ENCODE measurements at regions not wholly inside any gene's neighbourhood (a gene's known extent, or its start where the extent isn't known, plus 50 kb on each side); places are given as distances from the start of the nearest gene placed in this dataset.

DNA sequence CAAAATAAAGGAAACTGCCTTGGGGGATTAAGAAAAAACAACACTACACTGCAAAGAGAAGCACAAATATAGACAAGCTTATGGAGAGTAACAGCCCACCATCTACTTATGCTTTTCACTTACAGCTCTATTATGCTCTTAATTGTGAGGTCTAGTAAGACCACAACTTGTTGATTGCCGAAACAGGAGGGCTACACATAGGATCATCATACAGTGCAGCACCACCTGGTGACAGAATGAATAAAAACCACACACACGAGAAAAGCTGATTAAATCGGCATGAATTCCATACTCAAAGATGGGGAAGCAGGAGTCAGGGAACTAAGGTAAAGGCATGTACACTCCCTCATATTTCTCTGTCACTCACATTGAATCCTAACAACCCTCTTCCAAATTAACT lies 259.2 kb downstream of the IKZF2 start:
- Histone ChIP-seq H3K4me2 (ENCODE audit: insufficient read depth, insufficient read length, low read length) (no peak overlapping the region), H3K18ac (ENCODE audit: insufficient read length, low read depth, low read length) (no peak overlapping the region)

More for the DNA sequence above, 259.2 kb downstream of the IKZF2 start:
- H3K9ac ChIP-seq (ENCODE audit: extremely low read depth, insufficient read length, low read length), result no peak overlapping the region
- TF ChIP-seq, protein P1, sequence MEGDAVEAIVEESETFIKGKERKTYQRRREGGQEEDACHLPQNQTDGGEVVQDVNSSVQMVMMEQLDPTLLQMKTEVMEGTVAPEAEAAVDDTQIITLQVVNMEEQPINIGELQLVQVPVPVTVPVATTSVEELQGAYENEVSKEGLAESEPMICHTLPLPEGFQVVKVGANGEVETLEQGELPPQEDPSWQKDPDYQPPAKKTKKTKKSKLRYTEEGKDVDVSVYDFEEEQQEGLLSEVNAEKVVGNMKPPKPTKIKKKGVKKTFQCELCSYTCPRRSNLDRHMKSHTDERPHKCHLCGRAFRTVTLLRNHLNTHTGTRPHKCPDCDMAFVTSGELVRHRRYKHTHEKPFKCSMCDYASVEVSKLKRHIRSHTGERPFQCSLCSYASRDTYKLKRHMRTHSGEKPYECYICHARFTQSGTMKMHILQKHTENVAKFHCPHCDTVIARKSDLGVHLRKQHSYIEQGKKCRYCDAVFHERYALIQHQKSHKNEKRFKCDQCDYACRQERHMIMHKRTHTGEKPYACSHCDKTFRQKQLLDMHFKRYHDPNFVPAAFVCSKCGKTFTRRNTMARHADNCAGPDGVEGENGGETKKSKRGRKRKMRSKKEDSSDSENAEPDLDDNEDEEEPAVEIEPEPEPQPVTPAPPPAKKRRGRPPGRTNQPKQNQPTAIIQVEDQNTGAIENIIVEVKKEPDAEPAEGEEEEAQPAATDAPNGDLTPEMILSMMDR (conservative IDR thresholded peaks at IDR 0.05), result peak; percentile 56
- no peaks in the 10 kb centered on the region for H3K9me3 ChIP-seq (ENCODE audit: control insufficient read depth, low read depth, low read length)
- H4K20me1 ChIP-seq (ENCODE audit: control insufficient read depth, insufficient read depth, insufficient read length), result no peaks in the 10 kb centered on the region
- H3K79me2 ChIP-seq (ENCODE audit: insufficient read depth, low read length), result no peaks in the 10 kb centered on the region
- no peak overlapping the region for H2BK15ac ChIP-seq (ENCODE audit: low read depth, low read length)
- no peaks in the 10 kb centered on the region for H3K36me3 Mint-ChIP-seq (ENCODE audit: insufficient read depth in 1 of 3, low read depth in 3 of 3)
- H2BK120ac ChIP-seq (ENCODE audit: low read depth, low read length, poor library complexity, severe bottlenecking), result no peak overlapping the region
- no peak overlapping the region; a peak in 1 of 7 replicates for H3K27ac Mint-ChIP-seq
- no peak overlapping the region for H4K91ac ChIP-seq (ENCODE audit: insufficient read length, low read depth, low read length)
- H2AK5ac ChIP-seq (ENCODE audit: insufficient read length, low read length), result no peak overlapping the region
- H3K23me2 ChIP-seq (ENCODE audit: insufficient read length, low read depth, low read length, poor library complexity, severe bottlenecking), result no peaks in the 10 kb centered on the region
- no peak overlapping the region for H3K27ac ChIP-seq (ENCODE audit: insufficient read length, low read depth, low read length)
- no peaks in the 10 kb centered on the region for H3K4me1 ChIP-seq (ENCODE audit: insufficient read depth, low read length)
- H3K14ac ChIP-seq (ENCODE audit: insufficient read depth, low read length), result no peak overlapping the region
- no peak overlapping the region for H3K4me3 Mint-ChIP-seq
- no peak overlapping the region for H2BK5ac ChIP-seq (ENCODE audit: insufficient read length, low read length)
- no peak overlapping the region for H2BK20ac ChIP-seq (ENCODE audit: low read depth, low read length, poor library complexity, severe bottlenecking)
- H2BK12ac ChIP-seq (ENCODE audit: insufficient read length, low read depth, low read length), result no peak overlapping the region
- H3K27me3 Mint-ChIP-seq (ENCODE audit: low read depth), result no peaks in the 10 kb centered on the region
- H4K5ac ChIP-seq (ENCODE audit: insufficient read length, low read depth, low read length), result no peak overlapping the region
- no peak overlapping the region for H2AFZ ChIP-seq (ENCODE audit: low read length)
- H3K4me1 Mint-ChIP-seq, result peaks cover 0 to 10% of the 10 kb centered on the region in 2 experiments; a peak in 2 of 4 replicates
- H3K4ac ChIP-seq (ENCODE audit: low read depth, low read length), result no peak overlapping the region
- H3K56ac ChIP-seq (ENCODE audit: insufficient read length, low read depth, low read length), result no peak overlapping the region
- no peak for DNase-seq
- H3T11ph ChIP-seq (ENCODE audit: low read length), result no peak overlapping the region
- H3K23ac ChIP-seq (ENCODE audit: insufficient read length, low read depth, low read length), result no peak overlapping the region
- no CpG with 5 or more reads among the region's 3 CpGs for WGBS (ENCODE audit: extremely low coverage, insufficient read length, low lambda C conversion rate)
- H3K79me1 ChIP-seq (ENCODE audit: insufficient read depth, low read depth, low read length, poor library complexity, severe bottlenecking), result no peaks in the 10 kb centered on the region
- no peak overlapping the region for H4K8ac ChIP-seq (replicated peaks; ENCODE audit: insufficient read length, low read depth, low read length)
- no peaks in the 10 kb centered on the region for H3K27me3 ChIP-seq (ENCODE audit: insufficient read depth, low read length)
- no peaks in the 10 kb centered on the region for H3K9me3 Mint-ChIP-seq
